Testis (tissue), 2 donors: ENCODE measurements at regions not wholly inside any gene's neighbourhood (a gene's known extent, or its start where the extent isn't known, plus 50 kb on each side); places are given as distances from the start of the nearest gene placed in this dataset.

Experiments used
- POLR2A ChIP-seq: fragments of 450-650 bp; IDR thresholded peaks from one replicate; pipeline ENCODE4 v1.6.1; 2017; ENCODE audit warnings: antibody characterized with exemption, mild to moderate bottlenecking, moderate library complexity
- TF ChIP-seq, protein P1 (sequence below), 3 experiments: fragments of 450-650 bp in 2 of 3; fragments of 200-600 bp in 1 of 3; sonication (generic) in 1 of 3; IDR thresholded peaks; one replicate each; pipeline ENCODE4 v1.5.1; 2016 to 2019; ENCODE audit warnings: antibody characterized with exemption in 3 of 3, mild to moderate bottlenecking in 2 of 3, moderate library complexity in 1 of 3

DNA sequence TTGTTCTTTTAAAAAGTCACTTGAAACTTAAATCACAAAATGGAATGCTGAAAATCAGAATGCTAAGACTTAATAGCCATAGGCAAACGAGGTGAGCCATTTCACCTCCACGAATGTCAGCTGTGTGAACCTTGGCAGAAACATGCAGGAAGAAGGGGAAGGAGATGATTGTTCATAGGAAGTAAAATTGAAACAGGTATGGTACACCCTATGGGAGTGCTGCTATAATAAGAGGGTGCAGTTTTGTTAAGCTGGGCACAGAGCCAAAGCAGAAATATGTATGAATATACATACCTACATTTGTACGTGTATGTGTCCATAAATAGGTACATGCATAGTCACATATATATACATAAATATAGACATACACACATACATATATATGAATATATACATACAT lies 51.0 kb upstream of the SPINK5 start:
- TF ChIP-seq, protein P1, sequence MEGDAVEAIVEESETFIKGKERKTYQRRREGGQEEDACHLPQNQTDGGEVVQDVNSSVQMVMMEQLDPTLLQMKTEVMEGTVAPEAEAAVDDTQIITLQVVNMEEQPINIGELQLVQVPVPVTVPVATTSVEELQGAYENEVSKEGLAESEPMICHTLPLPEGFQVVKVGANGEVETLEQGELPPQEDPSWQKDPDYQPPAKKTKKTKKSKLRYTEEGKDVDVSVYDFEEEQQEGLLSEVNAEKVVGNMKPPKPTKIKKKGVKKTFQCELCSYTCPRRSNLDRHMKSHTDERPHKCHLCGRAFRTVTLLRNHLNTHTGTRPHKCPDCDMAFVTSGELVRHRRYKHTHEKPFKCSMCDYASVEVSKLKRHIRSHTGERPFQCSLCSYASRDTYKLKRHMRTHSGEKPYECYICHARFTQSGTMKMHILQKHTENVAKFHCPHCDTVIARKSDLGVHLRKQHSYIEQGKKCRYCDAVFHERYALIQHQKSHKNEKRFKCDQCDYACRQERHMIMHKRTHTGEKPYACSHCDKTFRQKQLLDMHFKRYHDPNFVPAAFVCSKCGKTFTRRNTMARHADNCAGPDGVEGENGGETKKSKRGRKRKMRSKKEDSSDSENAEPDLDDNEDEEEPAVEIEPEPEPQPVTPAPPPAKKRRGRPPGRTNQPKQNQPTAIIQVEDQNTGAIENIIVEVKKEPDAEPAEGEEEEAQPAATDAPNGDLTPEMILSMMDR (IDR thresholded peaks at IDR 0.05): no peak
- no peak for TF ChIP-seq POLR2A
